A673 (cell line): ENCODE measurements at regions not wholly inside any gene's neighbourhood (a gene's known extent, or its start where the extent isn't known, plus 50 kb on each side); places are given as distances from the start of the nearest gene placed in this dataset.

Experiments used
- CTCF ChIP-seq: fragments of 300-800, 200-600 bp; sonication (generic); conservative IDR thresholded peaks from 2 replicates; pipeline ENCODE4 v1.5.1; 2017; ENCODE audit warnings: low read depth, mild to moderate bottlenecking, antibody characterized with exemption, low read length, moderate library complexity, mixed read lengths
- EZH2 ChIP-seq: fragments of 200-600 bp; sonication (generic); IDR thresholded peaks from 2 replicates; pipeline ENCODE4 v1.6.1; 2017; ENCODE audit warnings: borderline replicate concordance, low read depth, mild to moderate bottlenecking, mixed read lengths, antibody characterized with exemption, low read length; ENCODE audit not compliant: poor library complexity, severe bottlenecking

GRCh38 chr10:31621733-31622132 lies 302.7 kb downstream of the ZEB1 start:
- TF ChIP-seq CTCF = no peak
- no peak for TF ChIP-seq EZH2
